Neutrophil (primary cell): ENCODE measurements at regions not wholly inside any gene's neighbourhood (a gene's known extent, or its start where the extent isn't known, plus 50 kb on each side); places are given as distances from the start of the nearest gene placed in this dataset.

ENCODE experiments used
- H3K27ac ChIP-seq: fragments of 200-600 bp; sonication (generic); 2 replicates; pipeline ENCODE4 v1.5.1; 2016; ENCODE audit warnings: mild to moderate bottlenecking, moderate library complexity
- H3K27me3 ChIP-seq: fragments of 200-600 bp; sonication (generic); 2 replicates; pipeline ENCODE4 v1.6.0; 2016; ENCODE audit warnings: mild to moderate bottlenecking
- H3K36me3 ChIP-seq: fragments of 200-600 bp; sonication (generic); 2 replicates; pipeline ENCODE4 v1.5.1; 2017
- H3K4me1 ChIP-seq, 2 experiments: fragments of 200-600 bp in 1 of 2; sonication (generic) in 1 of 2; 1 replicate in 1 of 2; 2 replicates in 1 of 2; pipeline versions ENCODE4 v1.5.1 to v1.6.1; 2013 to 2016; ENCODE audit warnings: low read depth in 1 of 2, low read length in 1 of 2, mild to moderate bottlenecking in 1 of 2, moderate library complexity in 1 of 2; ENCODE audit not compliant: control insufficient read depth in 1 of 2, insufficient read depth in 1 of 2
- H3K4me3 ChIP-seq, 2 experiments: fragments of 200-600 bp in 1 of 2; sonication (generic) in 1 of 2; 1 replicate in 1 of 2; 2 replicates in 1 of 2; pipeline ENCODE4 v1.5.1; 2013 to 2016; ENCODE audit warnings: low read depth in 1 of 2, low read length in 1 of 2, mild to moderate bottlenecking in 1 of 2, moderate library complexity in 1 of 2
- H3K9me3 ChIP-seq: fragments of 200-600 bp; sonication (generic); 2 replicates; pipeline ENCODE4 v1.5.1; 2016
- TF ChIP-seq, protein P1 (sequence below): fragments of 200-600 bp; sonication (generic); IDR thresholded peaks from 2 replicates; pipeline ENCODE4 v1.5.1; 2016; ENCODE audit warnings: antibody characterized with exemption

- Histone ChIP-seq H3K27ac (no peak overlapping the region), H3K9me3 (no peaks in the 10 kb centered on the region), H3K27me3 (no peaks in the 10 kb centered on the region), H3K4me1 (no peaks in the 10 kb centered on the region), H3K36me3 (no peaks in the 10 kb centered on the region), H3K4me3 (no peak overlapping the region)
- TF ChIP-seq, protein P1, sequence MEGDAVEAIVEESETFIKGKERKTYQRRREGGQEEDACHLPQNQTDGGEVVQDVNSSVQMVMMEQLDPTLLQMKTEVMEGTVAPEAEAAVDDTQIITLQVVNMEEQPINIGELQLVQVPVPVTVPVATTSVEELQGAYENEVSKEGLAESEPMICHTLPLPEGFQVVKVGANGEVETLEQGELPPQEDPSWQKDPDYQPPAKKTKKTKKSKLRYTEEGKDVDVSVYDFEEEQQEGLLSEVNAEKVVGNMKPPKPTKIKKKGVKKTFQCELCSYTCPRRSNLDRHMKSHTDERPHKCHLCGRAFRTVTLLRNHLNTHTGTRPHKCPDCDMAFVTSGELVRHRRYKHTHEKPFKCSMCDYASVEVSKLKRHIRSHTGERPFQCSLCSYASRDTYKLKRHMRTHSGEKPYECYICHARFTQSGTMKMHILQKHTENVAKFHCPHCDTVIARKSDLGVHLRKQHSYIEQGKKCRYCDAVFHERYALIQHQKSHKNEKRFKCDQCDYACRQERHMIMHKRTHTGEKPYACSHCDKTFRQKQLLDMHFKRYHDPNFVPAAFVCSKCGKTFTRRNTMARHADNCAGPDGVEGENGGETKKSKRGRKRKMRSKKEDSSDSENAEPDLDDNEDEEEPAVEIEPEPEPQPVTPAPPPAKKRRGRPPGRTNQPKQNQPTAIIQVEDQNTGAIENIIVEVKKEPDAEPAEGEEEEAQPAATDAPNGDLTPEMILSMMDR = no peak
Observed at GRCh38 chr5:3734632-3735031, 139.0 kb downstream of the IRX1 start.

DNA sequence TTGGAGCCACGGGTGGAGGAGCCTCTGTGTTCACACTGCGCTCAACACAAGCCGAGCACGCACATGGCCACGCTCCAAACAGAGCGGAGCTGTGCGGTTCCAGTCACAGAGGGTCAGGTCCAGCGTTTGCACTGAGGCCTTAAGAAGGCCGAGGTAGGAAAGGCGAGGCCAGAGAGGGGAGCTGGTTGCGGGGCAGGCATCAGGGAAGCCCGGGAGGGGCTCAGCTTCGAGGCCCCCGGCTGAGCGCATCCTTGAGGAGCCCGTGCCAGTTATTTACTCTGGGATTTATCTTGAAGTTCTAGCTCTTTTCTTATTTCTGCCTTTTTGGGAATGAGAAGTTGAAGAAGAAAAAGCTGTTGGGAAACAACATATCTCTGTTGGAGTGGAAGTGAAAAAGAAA, 140.8 kb downstream of the IRX1 start:
- TF ChIP-seq, protein P1 = no peak
- Histone ChIP-seq H3K36me3 (no peaks in the 10 kb centered on the region), H3K4me3 (no peak overlapping the region), H3K27me3 (no peaks in the 10 kb centered on the region), H3K9me3 (no peaks in the 10 kb centered on the region), H3K27ac (no peak overlapping the region), H3K4me1 (no peaks in the 10 kb centered on the region)

DNA sequence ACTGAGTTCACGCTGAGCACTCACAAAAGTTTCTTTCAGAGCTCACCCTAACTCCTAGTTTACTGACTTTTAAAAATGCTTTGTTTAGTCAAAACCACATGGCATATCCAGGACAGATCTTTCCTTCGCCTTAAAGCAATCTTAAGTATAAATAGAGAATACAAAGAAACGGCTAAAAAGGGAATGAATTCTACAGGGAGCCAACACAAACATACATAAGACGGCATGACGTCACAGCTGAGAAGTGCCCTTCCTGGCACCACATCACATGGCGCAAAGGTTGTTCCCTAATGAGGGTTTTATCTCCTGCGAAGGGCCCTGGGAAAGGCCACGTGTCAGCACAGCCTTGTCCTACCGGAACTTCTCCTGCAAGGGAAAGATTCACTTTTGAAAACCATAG, 141.3 kb downstream of the IRX1 start:
- Histone ChIP-seq H3K27me3 (no peaks in the 10 kb centered on the region), H3K27ac (no peak overlapping the region), H3K4me3 (no peak overlapping the region), H3K4me1 (no peaks in the 10 kb centered on the region), H3K9me3 (no peaks in the 10 kb centered on the region), H3K36me3 (no peaks in the 10 kb centered on the region)
- TF ChIP-seq, protein P1 = no peak

DNA sequence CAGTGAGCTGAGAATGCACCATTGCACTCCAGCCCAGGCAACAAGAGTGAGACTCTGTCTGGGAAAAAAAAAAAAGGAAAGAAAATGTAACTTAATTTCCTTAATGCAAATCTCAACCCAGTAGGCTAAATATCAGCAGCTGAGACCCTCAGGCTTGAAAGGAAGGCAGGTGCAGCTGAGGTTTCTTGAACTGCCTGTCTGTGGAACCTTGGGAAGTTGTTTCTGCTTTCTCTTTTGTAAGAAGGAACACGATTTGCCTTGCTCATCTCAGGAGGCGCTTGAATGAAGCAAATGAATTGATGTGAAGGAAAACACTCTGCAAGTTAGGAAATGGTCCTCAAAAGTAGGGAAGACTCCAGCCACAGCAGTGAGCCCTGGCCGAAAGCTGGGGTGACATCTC, 143.3 kb downstream of the IRX1 start:
- TF ChIP-seq, protein P1 = no peak
- H3K4me3 ChIP-seq = no peak overlapping the region
- no peaks in the 10 kb centered on the region for H3K36me3 ChIP-seq
- H3K9me3 ChIP-seq = no peaks in the 10 kb centered on the region
- no peaks in the 10 kb centered on the region for H3K4me1 ChIP-seq
- no peaks in the 10 kb centered on the region for H3K27me3 ChIP-seq
- no peak overlapping the region for H3K27ac ChIP-seq

- Histone ChIP-seq H3K4me1 (no peaks in the 10 kb centered on the region), H3K9me3 (no peaks in the 10 kb centered on the region), H3K27ac (no peak overlapping the region), H3K4me3 (no peak overlapping the region), H3K27me3 (no peaks in the 10 kb centered on the region), H3K36me3 (no peaks in the 10 kb centered on the region)
- TF ChIP-seq, protein P1 = no peak
Observed at GRCh38 chr5:3740546-3741373, 145.1 kb downstream of the IRX1 start.
